GM19240 (cell line): ENCODE measurements at regions not wholly inside any gene's neighbourhood (a gene's known extent, or its start where the extent isn't known, plus 50 kb on each side); places are given as distances from the start of the nearest gene placed in this dataset.

Source experiments
- DNase-seq: peaks from one replicate; pipeline ENCODE4 v3.0.0; 2011; ENCODE audit warnings: low spot score; ENCODE audit not compliant: insufficient read length

DNA sequence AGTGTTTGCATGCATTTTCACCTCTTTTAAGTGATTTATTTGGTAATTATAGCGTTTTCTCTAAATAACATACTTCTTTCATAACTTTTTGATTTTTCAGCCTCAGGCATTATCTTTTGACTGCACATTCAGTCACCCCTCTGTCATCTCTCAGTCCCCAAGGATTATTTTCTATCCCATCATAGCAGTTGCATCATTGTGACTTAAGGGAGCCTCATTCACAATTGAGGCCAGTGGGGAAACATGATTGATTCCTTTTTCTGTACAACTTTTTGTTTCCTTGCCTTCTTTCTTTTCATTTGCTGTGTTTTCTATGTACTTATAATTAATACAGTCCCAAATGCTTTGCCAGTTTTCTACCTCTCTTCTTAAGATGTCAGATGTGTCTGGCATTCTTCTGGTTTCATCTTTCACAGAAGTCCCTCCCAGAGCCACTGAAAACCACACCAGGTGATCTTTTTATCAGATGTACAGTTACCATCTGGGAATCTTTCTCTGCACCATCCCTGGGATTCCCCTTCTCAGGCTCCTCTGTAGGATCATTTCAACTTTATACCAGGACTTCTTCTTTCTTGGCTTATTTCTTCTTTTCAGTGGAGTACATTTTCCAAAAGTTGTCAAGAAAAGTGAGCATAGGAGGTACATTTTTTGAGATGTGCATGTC lies 151.4 kb downstream of the RAP2B start:
- DNase-seq: no peak

DNA sequence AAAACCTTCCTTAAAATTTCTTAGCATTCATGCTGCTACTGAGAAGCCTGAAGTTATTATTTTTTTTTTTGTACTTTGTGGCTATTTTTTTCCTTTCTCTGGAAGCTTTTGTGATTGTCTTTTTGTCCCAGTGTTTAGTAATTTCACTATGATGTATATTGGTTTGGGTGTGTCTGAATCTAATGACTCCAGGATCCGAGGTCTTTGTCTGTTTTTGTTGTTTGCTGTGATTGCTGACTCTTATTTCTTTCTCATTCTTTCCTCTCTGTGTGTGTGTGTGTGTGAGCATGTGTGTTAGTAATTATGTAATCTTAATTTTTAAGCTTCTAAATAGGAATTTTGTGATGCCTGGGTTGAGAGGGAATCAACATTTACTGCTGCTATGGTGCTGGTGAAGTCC lies 152.0 kb downstream of the RAP2B start:
- DNase-seq: no peak

DNA sequence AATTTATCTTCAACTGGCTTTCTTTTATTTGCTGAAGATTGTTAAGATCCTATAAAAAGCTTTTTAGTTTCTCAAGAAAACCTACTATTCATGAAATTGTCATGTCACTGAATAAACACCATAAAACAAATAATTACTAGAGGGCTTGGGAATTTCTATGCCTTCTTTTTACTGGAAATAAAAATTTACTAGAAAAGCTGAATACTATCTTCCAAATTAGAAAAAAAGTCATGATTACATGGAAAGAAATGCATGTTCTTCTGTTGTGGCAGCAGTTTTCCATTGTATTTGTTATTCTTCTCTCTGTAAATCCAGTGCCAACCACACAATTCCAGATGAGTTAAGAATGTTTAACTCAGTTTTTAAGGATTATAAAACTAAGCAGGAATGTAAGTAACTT lies 153.8 kb downstream of the RAP2B start:
- no peak for DNase-seq

DNA sequence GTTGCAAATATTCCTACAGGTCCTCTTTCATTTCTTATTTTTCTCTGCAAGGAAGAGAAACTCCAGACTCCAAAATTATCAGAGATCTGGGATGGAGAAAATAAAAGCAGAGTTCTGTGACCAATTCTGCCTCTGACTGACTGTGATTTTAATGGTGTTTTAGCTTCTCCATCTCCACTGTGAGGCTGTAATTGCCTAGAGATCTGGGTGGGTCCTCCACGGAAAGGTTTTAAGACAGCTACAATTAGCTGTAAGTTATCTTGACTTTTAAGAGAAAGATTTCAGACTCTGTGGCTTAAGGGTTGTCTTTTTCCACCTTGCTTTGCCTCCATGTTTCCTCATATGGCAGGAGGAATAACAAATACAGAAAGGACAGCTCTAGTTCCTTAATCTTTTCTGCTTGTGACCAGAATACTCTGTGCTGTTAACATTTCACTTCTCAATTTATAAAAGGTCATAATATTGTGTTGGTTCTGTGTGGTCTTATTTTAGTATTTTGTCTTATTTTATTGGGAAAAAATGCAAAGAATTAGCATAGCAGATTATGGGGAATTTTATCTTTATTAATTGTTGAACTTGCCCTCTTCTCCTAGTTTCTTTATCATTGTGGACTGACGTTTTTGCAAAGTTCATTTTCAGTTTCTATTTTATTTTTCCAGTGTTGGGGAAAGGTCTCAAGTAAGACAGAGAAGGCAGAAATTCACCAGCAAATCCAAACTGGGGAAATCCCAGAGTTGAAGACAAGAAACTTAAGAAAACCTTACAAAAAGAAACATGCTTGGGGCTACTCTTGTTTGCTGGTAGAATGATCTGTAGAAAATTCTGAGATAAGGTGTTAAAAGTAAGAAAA lies 157.9 kb downstream of the RAP2B start:
- no peak for DNase-seq

DNA sequence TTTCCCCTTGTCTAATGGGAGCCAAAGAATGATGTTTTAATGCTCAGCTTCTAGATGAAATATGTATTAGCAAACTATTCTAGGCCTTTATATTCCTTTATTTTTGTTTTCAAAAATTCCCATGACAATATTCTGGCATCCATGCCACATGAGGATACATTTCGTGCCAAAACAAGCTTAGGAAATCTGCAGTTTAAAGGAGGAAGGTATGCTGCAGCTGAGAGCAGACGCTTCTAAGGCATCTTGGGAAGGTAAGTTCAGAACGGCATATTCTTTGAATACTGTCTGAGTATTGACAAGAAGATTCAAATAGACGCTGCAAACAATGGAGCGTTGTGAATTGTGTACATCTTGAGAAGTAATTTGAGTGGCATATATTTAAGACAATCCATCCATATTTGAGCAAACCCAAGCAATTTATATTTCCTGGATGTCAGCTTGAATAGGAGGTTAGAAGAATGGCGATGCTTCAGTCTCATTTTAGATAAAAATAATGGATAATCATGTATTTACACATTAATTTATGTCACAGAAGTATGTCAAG lies 158.6 kb downstream of the RAP2B start:
- no peak for DNase-seq

DNA sequence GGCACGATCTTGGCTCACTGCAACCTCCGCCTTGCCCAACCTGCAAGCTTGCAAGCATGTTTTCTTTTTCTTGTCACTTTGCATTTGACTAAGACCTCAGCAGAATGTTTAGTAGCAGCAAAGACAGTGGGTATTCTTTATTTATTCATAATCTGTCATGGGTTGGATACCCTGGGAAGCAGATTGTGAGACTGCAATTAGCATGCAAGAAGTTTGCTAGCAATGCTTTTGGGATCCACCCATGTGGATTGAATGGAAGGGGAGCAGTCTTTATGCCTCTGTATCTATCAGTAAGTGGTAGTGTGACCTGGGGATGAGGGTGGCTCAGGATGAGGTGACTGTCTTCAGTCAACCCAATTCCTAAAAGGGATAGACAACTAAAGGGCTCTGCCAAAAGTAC lies 166.7 kb downstream of the RAP2B start:
- no peak for DNase-seq

DNA sequence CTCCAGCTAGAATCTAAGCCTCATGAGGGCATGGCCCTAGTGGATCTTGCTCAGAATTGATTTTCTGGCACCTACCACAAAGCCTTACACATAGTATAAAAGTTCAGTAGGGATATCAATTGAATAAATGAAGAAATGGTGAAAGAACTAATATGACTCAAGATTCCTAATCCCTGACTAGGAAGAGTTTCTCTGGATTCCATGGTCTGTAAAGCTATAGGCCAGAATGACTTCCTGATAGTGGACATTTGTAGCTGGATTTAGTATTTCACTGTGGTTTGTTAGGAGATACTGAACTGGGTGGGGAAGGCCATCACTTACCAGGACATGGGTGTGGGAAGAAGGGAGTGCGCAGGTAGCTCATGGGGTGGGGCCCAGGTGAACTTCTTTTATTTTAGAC lies 168.9 kb downstream of the RAP2B start:
- no peak for DNase-seq

DNA sequence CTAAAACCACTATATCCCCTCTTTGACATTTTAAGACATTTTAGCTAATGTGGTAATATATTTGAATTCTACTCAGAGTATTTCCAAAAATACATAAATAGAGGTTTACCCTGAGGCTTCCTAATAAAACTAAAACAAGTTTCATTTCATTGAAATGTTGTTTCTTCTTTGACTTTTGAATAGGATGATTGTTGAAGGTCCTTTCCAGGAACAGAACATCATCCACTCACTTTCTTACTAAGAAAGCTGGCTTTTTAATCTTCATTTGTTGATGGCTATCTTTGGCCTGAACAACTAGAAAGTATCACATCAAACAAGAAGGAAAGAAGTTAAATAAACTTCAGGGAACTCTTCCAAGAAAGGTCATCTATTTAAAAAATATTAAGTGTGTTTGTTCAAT lies 169.7 kb downstream of the RAP2B start:
- no peak for DNase-seq

DNA sequence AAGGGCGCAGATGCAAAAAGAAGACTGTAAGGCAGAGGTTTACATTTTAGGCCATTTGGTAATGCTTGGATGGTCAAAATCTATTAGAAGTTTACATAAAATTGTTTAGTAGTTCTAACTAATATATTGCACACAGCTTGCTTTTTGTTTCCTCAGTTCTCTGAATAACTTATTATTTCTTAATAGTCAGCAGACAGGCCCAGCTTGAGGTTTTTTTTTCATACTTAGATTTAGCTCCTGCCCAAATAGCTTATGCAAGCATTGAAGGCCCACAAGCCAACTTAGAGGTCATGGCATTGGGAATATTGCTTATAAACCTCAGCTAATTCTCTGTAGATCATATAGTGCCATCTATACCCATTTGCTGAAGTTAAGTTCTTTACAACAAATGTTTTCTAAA lies 172.5 kb downstream of the RAP2B start:
- no peak for DNase-seq

DNA sequence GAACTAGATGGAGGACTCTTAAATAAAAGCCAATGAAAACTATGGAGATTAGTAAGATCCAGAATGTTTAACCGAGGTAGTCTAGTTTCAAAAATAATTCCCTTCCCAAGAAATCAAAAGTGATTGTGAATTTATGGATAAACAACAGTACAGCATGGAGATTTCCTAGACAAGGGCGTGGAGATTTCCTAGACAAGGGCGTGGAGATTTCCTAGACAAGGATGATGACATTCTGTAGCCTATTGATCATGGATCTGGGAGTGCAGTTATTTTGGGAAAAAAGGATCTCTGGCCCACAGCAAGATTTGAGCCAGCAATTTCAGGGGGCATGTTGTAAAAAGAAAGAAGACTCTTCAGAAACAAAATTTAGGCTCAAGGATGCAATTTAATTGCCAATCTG lies 175.3 kb downstream of the RAP2B start:
- no peak for DNase-seq

DNA sequence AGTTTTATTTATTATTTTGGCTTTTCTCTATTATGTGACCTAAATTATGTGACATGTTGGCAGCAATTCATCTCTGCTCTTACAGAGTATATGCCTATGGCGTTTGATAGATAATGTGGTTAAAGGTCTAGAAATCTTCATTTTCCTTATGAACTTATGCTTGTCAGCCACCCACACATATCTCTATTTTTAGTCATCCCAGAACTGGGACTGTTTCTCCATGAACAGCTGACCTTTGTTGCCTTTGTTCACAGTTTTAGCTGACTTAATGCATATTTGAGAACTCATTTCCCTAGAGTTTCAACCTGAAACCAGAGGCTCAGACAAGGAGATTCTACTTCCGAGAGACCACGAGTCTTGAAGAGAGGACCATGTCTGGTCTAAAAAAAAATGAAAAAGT lies 176.5 kb downstream of the RAP2B start:
- no peak for DNase-seq

DNA sequence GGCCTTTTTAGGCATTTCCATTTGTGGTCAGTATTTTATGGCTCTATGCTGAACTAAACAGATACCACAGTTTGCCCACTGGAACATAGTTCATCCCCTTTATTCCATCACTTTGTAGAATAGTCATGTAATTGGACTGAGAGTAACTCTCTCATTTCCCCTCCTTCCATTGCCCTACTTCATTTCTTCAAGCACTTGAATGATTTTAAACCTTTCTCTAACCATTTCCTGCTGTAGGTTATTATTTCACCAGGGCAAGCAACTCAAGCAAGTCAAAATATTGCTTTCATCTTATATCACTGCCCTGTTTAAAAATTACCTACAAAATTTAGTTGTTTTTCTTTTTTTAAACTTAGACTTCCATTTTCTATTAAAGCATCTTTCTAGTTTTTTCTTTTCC lies 177.0 kb downstream of the RAP2B start:
- no peak for DNase-seq

DNA sequence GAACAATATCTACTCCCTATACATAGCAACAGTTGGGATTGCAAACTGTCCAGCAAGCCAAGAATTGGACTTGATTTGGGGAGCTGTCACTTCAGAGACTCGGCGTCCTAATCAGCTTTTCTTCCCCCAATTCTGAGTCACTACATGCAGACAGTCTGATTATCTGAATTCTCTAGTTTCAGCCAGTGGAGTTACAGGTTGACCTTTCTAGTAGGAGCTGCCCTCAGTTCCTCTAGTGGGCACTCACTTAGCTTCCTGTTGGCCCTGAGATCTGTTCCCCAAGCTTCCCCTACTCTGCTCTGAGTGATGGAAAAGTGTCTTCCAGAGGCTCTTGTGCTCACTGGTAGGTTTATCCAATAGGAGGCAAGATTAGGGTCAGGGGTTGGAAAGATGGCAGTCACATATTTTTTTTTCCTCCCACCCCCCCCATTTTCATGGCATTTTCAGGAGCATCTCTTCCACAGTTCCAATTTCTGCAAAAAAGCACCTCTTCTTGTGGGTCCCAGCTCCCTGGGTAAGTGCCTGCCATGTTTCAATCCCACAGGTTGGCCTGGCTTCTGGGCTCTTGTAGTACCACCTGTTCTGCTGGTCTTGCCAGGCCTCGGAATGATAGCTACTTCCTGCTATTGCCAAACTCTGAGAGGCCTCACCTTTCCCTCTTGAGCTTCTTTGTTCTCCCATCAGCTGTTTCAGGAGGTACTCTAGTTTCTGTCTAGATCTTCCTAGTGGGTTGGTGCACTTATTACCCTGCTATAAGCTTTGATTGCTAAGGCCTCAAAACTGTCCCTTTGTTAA lies 182.2 kb downstream of the RAP2B start:
- no peak for DNase-seq

DNA sequence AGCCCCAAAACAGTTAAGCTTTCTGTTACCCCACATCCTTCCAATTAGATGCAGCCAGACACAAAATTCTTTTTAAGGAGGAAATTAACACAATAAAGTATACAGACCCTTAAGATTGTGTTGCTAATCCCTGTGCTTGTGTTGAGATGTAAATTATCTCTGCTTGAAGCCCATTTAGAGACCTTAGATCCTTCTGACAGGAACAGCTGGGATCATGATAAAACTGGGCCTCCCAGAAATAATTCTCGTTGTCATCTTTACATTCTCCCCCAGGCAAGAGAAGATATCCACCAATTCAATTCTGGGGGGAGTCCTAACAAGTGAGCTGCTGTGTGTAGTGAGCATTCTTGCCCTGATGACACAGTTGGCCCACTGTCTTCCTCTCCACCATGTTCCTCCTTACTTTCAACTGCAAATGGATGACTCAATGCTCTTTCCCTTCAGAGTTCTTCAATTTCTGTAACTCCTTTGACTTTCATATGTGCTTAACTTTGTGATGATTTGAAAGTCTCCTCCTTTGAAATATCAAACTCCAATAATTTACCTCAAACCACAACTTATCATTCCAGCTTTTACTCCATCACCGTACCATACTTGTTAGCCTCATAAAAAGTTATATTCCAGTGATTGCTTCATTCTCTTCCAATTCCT lies 186.6 kb downstream of the RAP2B start:
- DNase-seq: no peak

DNA sequence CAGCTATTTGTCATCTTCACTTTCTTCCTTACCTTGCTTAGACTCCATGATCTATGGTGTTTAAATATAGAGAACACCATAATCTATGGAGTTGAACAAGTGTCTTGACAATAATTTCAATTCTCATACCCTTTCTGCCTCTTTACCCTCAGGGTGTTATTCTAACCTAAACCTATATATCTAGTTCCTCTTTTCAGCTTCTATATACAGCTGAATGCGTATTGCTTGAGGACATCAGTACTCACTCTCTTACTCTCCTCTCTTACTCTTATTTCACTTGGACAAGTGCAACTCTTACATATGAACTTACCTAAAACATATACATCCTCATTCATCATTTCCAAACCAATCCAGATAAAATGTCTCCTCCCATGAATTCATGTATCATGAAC lies 187.1 kb downstream of the RAP2B start:
- no peak for DNase-seq

DNA sequence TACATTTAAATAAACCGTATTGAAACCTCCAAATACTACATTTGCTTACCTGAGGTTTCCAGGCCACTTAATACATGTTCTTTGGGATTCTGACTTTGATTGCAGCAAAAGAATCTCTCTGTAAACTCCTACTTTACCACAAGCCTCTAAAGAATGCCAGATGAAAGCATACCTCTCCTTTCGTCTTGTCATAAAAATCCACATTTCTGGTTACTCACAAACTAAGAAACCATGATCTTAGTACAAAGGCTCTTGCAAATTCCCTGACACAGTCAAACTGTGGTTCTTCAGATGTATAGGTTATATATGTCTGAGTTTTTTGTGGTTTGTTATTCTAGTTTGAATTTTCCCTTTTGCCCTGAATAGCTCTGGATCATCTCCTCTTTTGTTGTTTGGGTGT lies 188.4 kb downstream of the RAP2B start:
- DNase-seq: no peak

DNA sequence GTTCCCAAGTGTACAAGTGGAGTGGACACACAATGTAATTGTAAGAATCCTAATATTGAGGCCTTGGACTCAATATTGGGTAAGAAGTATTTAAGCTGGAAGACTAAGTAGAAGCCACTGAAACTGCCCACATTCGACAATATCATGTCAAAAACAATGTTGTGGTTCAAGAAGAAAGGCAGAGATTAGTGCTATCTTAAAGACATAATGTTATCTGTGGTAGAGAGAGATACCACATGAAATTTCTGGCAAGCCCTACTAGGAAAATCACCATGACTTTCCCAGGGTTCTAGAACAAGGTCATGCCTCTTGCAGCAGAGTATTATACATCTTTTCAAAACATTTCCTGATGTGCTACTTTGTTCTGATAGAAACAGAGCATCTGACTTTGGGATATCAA lies 192.6 kb downstream of the RAP2B start:
- no peak for DNase-seq

DNA sequence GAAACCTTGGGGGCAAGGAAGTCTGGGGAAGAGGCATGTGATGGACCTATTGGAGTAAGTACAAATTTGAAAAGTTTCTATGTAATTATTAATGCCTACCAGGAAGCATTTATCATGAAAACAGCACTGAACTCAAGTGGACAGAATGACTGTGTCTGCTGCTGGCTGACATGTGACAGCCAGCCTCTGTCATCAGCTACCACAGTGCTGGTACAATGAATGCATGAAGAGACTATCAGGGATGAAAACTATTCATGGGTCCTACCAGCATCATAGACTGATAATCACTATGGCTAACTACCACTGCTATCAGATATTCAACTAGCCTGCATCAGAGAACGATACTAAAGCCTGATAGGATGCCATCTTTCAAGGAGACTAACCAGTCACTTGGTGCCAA lies 193.5 kb downstream of the RAP2B start:
- no peak for DNase-seq

DNA sequence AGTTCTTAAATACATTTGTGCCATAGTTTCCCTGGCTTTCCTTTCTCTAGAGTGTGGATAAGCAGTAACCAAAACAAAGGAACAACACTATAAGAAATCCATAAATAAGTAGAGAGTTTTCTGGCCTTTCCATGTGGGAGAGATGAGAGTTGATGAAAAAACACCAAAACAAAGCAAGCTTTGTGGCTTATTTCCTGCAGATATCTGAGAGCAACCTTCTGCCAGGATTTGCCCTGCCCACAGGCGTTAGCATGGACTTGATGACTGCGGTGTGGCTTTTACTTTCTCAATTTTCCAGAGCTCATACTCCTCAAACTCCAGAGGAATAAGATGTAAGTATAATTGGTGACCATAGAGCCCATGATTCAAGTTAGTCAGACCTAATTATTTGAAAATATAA lies 194.9 kb downstream of the RAP2B start:
- no peak for DNase-seq

DNA sequence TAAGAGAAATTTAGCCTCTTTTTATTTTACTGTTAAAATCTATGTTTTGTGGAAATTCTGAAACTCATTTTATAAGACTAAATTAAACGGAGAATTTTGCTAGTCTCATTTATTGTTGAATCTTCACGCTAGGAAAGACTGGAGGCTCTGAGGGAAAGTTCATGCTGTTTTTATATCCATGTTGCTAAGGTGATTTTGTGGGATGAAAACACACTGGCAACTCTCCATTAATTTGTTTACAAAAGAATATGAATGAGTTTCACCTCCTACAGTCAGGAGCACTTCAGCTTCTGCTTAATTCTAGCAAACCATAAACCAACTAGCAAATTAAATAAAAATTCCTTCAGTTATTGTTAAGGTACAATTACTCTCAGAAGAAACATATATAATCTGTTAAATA lies 195.4 kb downstream of the RAP2B start:
- no peak for DNase-seq

DNA sequence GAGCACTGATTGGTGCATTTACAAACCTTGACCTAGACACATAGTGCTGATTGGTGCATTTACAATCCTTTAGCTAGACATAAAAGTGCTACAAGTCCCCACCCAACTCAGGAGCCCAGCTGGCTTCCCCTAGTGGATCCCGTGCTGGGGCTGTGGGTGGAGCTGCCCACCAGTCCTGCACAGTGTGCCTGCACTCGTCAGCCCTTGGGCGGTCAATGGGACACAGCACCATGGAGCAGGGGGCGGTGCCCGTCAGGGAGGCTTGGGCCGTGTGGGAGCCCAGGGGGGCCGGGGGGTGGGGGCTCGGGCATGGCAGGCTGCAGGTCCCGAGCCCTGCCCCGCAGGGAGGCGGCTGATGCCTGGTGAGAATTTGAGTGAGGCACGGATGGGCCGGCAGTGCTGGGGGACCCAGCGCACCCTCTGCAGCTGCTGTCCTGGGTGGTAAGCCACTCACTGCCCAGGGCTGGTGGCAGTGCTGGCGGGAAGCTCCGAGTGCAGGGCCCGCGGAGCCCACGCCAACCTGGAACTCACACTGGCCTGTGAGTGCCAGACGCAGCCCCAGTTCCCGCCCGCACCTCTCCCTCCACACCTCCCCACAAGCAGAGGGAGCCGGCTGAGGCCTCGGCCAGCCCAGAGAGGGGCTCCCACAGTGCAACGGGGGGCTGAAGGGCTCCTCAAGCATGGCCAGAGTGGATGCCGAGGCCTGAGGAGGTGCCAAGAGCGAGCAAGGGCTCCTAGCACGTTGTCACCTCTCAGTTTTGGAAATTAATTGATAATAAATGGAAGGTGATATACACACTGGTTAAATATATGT lies 207.7 kb downstream of the RAP2B start:
- no peak for DNase-seq
